SJCRH30 (cell line): ENCODE measurements at regions not wholly inside any gene's neighbourhood (a gene's known extent, or its start where the extent isn't known, plus 50 kb on each side); places are given as distances from the start of the nearest gene placed in this dataset.
"Not testable (repeated sequence)": the region's sequence is repeated elsewhere in the genome, so short reads cannot be mapped to it uniquely, and the experiment has no call there.

ENCODE experiments used
- DNase-seq, 2 experiments: peaks; one replicate each; pipeline ENCODE4 v3.0.0-alpha.2; 2015 to 2020
- H3K27ac ChIP-seq: fragments of 250-450 bp; sonication (Bioruptor Pico); 2 replicates; pipeline ENCODE4 v1.5.1; 2020; ENCODE audit warnings: mild to moderate bottlenecking, moderate library complexity
- H3K27me3 ChIP-seq: fragments of 250-450 bp; sonication (Bioruptor Pico); 2 replicates; pipeline ENCODE4 v1.5.1; 2020; ENCODE audit warnings: mild to moderate bottlenecking, moderate library complexity
- H3K36me3 ChIP-seq: fragments of 250-450 bp; sonication (Bioruptor Pico); 2 replicates; pipeline ENCODE4 v1.5.1; 2020; ENCODE audit warnings: mild to moderate bottlenecking, moderate library complexity
- H3K4me1 ChIP-seq: fragments of 250-450 bp; sonication (Bioruptor Pico); 2 replicates; pipeline ENCODE4 v1.5.1; 2020; ENCODE audit warnings: mild to moderate bottlenecking, moderate library complexity
- H3K4me3 ChIP-seq: fragments of 250-450 bp; sonication (Bioruptor Pico); 2 replicates; pipeline ENCODE4 v1.5.1; 2020; ENCODE audit warnings: mild to moderate bottlenecking, moderate library complexity
- H3K9me3 ChIP-seq: fragments of 250-450 bp; sonication (Bioruptor Pico); replicated peaks from 2 replicates; pipeline ENCODE4 v1.5.1; 2020; ENCODE audit warnings: mild to moderate bottlenecking, moderate library complexity

DNA sequence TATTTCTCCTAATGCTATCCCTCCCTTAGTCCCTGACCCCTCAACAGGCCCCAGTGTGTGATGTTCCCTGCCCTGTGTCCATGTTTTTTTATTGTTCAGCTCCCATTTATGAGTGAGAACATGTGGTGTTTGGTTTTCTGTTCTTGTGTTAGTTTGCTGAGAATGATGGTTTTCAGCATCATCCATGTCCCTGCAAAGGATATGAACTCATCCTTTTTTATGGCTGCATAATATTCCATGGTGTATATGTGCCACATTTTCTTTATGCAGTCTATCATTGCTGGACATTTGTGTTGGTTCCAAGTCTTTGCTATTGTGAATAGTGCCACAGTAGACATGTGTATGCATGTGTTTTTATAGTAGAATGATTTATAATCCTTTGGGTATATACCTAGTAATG lies 79.5 kb upstream of the PRL start:
- not testable (repeated sequence) for H3K36me3 ChIP-seq, DNase-seq, H3K9me3 ChIP-seq, H3K27ac ChIP-seq, H3K4me3 ChIP-seq, H3K27me3 ChIP-seq
- H3K4me1 ChIP-seq, result peaks cover 12% of the 10 kb centered on the region

DNA sequence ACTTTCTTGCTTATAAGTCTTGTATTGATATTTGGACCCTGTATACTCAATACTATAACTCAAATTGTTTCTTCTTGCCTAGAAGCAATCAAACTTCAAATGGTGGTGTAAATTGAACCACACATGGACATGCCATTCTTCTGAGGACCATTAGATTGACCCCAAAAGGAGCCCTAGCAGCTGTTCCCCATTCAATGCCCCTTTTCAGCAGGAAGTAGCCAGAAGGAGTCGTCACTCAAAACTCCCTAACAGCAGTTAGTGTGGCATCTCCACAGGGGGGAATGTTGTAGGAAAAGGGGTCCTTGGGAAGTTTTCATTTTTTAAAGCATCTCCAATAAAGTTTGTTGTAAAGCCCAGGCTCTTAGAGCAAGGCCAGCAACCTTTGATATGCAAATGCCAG lies 81.7 kb upstream of the PRL start:
- peak; percentile 69 to 83 for DNase-seq
- not testable (repeated sequence) for H3K36me3 ChIP-seq, H3K27me3 ChIP-seq, H3K4me3 ChIP-seq, H3K9me3 ChIP-seq
- H3K4me1 ChIP-seq, result peaks cover 12% of the 10 kb centered on the region
- H3K27ac ChIP-seq, result peak overlapping the region; percentile 82

DNA sequence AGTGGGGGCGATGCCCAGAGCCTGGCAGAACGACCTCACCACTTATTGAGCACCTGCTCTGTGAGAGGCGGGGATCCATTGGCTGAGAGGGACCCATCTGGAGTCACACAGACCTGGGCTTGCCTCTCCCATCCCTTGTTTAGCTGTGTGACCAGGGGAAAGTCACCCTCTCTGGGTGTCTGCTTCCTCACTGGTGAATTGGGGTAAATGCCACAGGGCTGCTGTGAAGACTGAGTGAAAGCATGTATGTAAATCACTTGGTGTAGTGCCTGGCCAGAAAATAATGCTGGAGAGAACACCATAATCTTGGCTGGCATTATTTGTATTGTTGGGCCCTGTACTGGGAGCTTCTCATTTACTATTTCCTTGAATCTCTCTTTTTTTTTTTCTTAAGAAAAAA lies 83.4 kb upstream of the PRL start:
- Histone ChIP-seq H3K27ac (no peak overlapping the region), H3K36me3 (no peaks in the 10 kb centered on the region), H3K9me3 (no peaks in the 10 kb centered on the region), H3K4me1 (peaks cover 12% of the 10 kb centered on the region), H3K27me3 (no peaks in the 10 kb centered on the region), H3K4me3 (no peak overlapping the region)
- DNase-seq, result no peak

DNA sequence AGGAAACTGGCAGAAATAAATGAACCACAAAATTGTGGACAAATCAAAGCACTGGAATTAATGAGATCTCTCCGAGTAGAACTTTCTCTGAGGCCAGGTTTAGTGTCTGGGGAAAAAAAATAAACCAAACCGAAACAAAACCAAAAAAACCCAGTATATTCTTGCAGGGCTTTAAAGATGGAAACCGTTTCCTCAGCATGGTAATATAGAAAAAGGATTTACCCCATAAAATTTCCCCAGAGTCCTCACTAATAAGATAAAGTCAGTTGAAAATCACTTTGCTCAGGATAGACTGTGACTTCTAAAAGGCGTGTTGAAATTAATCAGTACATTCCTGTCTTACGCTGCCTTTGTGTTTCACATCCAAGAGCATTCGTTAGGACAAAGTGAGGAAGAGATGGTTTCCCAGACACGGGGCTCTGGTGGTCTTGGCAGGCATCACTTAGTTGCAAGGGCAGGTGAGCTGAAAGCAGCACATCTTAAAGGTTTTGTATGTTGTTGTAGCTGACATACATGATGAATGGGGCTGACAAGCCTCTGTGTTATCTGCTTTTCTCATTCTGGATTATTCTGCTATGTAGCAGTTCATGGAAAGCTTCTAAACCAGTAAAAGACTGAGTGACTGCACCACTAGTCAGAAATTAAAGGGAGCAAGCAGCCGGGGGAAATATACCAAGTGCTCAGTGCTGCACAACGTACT lies 85.2 kb upstream of the PRL start:
- DNase-seq, result no peak
- Histone ChIP-seq H3K27me3 (no peaks in the 10 kb centered on the region), H3K9me3 (no peaks in the 10 kb centered on the region), H3K27ac (no peak overlapping the region), H3K4me3 (no peak overlapping the region), H3K4me1 (peaks cover 12% of the 10 kb centered on the region), H3K36me3 (no peaks in the 10 kb centered on the region)

DNA sequence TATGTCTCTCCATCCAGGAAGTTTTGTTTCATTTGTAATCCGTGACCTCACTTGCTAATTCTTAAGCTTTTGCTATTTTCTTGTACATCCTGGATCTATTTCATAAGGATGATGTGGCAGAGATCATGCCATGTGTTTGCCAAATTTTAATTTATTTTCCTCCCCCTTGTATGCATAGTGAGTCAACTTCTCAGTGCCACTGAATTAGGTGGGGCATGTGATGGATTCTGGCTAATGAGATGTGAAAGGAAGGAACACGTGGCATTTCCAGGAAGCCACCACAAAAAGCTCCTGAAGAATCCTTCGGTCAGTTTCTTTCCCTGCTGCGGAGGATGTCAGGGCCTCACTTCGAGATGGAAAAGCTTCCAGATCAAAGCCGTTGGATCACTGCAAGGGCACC lies 86.2 kb upstream of the PRL start:
- DNase-seq, result no peak
- Histone ChIP-seq H3K9me3 (no peaks in the 10 kb centered on the region), H3K4me3 (no peak overlapping the region), H3K27me3 (no peaks in the 10 kb centered on the region), H3K36me3 (no peaks in the 10 kb centered on the region), H3K27ac (no peak overlapping the region), H3K4me1 (peaks cover 12% of the 10 kb centered on the region)

DNA sequence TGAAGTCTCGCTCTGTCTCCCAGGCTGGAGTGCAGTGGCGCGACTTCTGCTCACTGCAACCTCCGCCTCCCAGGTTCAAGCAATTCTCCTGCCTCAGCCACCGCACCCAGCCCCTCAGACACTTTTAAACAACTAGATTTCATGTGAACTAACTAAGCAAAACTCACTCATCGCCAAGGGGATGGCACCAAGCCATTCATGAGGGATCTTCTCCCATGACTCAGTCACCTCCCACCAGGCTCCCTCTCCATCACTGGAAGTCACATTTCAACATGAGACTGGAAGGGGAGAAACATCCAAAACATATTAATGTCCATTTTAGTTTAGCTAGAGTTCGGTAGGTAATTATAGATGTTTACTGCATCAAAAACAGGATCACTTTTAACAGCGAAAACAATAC lies 95.9 kb upstream of the PRL start:
- H3K4me3 ChIP-seq, result no peak overlapping the region
- H3K36me3 ChIP-seq, result no peaks in the 10 kb centered on the region
- peaks cover 8% of the 10 kb centered on the region for H3K4me1 ChIP-seq
- no peak for DNase-seq
- H3K27ac ChIP-seq, result no peak overlapping the region
- no peaks in the 10 kb centered on the region for H3K27me3 ChIP-seq
- no peaks in the 10 kb centered on the region for H3K9me3 ChIP-seq

DNA sequence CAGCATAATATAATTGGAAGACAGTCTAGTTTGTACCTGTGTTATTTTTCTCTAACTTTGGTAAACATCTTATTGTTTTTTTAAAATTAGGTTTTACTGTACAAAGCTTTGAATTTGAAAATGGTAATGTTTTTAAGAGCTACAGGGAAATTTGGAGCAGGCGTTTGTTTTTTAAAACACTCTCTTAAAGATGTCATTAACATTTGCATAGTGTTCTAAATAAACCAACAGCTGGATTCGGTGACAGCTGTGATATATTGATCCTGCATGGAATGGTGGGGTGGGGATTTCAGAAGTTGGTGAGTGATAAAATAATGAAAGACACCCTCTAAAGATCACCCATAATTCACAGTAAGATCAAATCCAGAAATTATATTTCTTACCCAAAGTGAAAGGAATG lies 97.9 kb upstream of the PRL start:
- Histone ChIP-seq H3K36me3 (no peaks in the 10 kb centered on the region), H3K27ac (no peak overlapping the region), H3K9me3 (no peaks in the 10 kb centered on the region), H3K4me1 (peaks cover 8% of the 10 kb centered on the region), H3K27me3 (no peaks in the 10 kb centered on the region), H3K4me3 (no peak overlapping the region)
- DNase-seq, result no peak

DNA sequence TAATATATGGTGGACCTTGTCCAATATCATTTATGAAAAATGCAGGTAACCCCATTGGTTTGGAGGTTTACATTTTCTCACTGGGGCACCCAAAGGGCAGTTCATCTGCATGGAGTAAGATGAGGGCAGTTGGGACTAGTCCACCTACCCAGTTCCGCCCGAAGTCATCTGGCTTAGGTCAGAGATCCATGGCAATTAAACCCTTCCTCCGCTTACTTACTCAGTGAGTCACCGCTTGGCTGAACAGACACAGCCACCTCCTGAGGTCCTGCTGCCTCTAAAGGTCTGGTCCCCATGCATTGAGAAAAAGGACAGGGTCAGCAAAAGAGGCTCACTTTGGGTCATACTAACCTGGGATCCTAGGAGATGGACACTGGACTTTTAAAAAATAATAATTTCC lies 102.9 kb upstream of the PRL start:
- DNase-seq, result peak in 1 of 2 experiments; percentile 20

DNA sequence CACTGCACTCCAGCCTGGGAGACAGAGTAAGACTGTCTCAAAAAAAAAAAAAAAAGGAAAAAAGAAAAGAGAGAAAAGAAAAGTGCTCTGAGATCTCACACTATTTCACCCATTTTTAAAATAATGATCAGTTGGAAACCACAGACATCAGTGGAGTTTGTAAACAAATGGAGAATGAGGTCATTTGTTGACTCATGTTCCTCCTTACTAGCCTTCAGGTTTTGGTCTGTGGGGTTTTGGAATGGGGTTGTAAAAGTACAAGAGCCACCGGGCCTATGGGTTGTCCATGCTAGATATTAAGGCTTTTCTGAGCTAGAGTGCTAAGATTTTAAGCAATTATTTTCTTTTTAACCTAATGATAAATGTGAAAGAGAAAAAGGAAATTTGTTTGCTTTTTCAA lies 104.4 kb upstream of the PRL start:
- H3K27me3 ChIP-seq, result no peaks in the 10 kb centered on the region
- no peak for DNase-seq
- no peak overlapping the region for H3K4me3 ChIP-seq
- H3K4me1 ChIP-seq, result no peaks in the 10 kb centered on the region
- no peaks in the 10 kb centered on the region for H3K36me3 ChIP-seq
- no peaks in the 10 kb centered on the region for H3K9me3 ChIP-seq
- H3K27ac ChIP-seq, result no peak overlapping the region

More for the DNA sequence above, 102.9 kb upstream of the PRL start:
- Histone ChIP-seq H3K36me3 (no peaks in the 10 kb centered on the region), H3K27ac (no peak overlapping the region), H3K27me3 (no peaks in the 10 kb centered on the region), H3K4me3 (no peak overlapping the region), H3K9me3 (no peaks in the 10 kb centered on the region), H3K4me1 (peaks cover 8% of the 10 kb centered on the region)

DNA sequence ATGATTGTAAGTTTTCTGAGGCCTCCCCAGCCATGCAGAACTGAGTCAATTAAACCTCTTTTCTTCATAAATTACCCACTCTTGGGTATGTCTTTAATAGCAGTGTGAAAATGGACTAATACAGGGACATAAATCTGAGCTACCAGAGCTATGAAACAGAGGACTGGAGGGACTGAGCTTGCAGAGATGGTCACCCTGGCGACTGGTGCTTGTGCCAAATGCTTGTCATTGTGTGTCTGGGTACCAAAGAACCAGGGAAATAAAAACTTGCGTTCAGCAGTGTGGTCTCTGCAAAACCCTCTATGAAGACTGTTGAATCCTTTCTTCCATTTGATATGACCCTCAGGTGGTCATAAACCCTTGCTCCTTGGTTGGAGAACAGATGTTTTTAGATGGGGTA lies 105.1 kb upstream of the PRL start:
- Histone ChIP-seq H3K4me3 (no peak overlapping the region), H3K9me3 (no peaks in the 10 kb centered on the region), H3K36me3 (no peaks in the 10 kb centered on the region), H3K27me3 (no peaks in the 10 kb centered on the region), H3K27ac (no peak overlapping the region), H3K4me1 (no peaks in the 10 kb centered on the region)
- DNase-seq, result no peak

DNA sequence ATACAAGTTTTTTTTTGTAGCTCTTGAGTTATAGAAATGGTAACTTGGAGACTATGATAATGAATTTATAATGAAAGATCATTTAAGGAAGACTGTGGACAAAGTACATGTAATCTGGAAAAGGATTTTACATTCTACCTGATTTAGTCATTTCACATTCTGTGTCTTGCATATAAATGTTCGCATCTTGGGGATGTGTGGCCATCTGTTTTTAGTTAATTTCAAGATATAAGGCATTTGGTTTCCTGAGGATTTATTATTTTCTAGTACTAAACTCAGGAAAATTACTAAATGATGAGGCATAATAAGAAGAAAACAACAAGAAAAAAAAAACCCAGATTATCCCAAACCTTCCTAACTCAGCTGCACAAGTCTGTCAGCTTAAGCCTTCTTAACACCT lies 112.7 kb upstream of the PRL start:
- H3K9me3 ChIP-seq, result no peaks in the 10 kb centered on the region
- H3K27me3 ChIP-seq, result no peaks in the 10 kb centered on the region
- H3K4me1 ChIP-seq, result no peaks in the 10 kb centered on the region
- no peak overlapping the region for H3K27ac ChIP-seq
- DNase-seq, result no peak
- no peak overlapping the region for H3K4me3 ChIP-seq
- H3K36me3 ChIP-seq, result no peaks in the 10 kb centered on the region

DNA sequence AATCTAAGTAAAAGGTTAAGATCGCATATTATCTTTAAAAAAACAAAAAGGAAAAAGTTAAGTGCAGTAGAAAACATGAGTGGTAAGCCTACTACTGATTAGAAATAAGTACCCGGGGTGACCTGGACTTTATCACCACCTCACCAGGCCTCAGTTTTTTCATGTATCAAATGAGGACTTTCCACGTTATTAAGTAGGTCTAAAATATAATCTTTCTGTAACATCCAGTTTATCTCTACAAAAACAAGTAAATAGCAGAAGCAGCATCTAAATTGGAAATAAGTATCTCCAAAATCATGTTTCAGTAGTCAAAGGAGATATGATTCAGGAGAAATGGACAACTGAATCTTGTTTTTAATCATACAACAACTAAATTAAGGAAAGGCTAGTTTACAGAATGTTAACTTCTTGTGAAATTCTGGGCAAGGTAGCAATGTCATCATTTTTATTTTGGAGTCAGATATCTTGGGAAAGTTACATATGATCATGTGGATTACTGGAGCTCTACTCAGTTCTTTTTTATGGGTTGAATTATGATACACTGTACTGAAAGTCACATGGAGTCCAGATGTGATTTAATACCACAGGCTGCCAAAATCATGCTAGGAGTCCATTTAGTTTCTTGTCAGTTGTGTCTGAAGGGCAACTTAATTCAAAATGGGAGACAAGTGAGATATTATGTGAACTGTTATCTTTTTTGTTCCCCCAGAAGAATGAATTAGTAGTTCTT lies 114.7 kb upstream of the PRL start:
- DNase-seq, result no peak
- Histone ChIP-seq H3K27me3 (no peaks in the 10 kb centered on the region), H3K4me1 (no peaks in the 10 kb centered on the region), H3K9me3 (no peaks in the 10 kb centered on the region), H3K4me3 (no peak overlapping the region), H3K27ac (no peak overlapping the region), H3K36me3 (no peaks in the 10 kb centered on the region)

DNA sequence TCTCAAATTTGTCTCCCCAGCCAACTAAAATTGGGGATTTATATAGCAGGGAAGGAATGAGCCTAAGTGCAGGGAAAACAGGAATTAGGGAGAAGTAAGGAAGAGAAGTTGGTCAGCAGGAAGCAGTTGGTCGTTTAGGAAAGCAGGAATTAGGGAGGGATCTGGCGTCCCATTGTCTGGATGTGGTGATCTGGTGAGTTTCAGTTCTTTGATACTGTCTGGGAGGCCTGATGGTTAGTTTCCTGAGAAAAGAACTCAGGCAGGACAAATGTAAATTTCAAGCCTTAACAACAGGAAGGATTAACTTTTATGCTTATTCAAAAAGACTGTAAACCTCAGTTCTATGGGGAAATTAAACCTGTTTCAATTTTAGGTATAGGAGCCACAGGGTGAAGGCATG lies 116.2 kb upstream of the PRL start:
- Histone ChIP-seq H3K4me1 (no peaks in the 10 kb centered on the region), H3K27me3 (no peaks in the 10 kb centered on the region), H3K36me3 (no peaks in the 10 kb centered on the region), H3K4me3 (no peak overlapping the region), H3K27ac (no peak overlapping the region), H3K9me3 (no peaks in the 10 kb centered on the region)
- no peak for DNase-seq

DNA sequence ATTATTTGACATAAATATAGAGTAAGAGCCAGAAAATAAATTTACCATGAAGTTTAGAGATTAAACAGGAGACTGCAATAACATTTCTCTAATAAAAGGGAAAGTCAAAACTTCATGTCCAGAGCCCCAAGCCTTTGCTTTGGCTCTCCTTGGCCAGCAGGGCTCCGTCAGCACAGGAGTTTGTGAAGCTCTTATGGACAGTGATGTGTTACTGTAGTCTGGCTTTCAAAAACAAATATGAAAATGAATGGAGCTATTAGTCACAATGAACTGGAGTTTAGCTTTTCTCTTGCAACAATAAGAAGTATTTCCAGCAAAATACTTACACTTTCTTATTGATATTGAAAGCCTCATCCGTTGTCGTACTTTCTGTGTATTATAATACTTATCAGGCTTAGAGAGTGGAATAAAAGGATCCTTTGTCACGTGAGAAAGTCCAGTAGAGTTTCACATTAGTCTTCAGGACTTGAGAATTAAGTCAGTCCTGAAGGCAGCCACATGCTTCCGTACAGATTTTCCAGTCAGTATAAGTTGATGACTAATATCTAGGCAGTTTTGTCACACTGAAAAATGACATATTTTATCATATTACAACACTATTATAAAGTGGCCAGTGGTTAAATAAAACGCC lies 117.0 kb upstream of the PRL start:
- H3K9me3 ChIP-seq, result no peaks in the 10 kb centered on the region
- H3K36me3 ChIP-seq, result no peaks in the 10 kb centered on the region
- no peak for DNase-seq
- H3K27me3 ChIP-seq, result no peaks in the 10 kb centered on the region
- H3K27ac ChIP-seq, result no peak overlapping the region
- no peaks in the 10 kb centered on the region for H3K4me1 ChIP-seq
- no peak overlapping the region for H3K4me3 ChIP-seq

DNA sequence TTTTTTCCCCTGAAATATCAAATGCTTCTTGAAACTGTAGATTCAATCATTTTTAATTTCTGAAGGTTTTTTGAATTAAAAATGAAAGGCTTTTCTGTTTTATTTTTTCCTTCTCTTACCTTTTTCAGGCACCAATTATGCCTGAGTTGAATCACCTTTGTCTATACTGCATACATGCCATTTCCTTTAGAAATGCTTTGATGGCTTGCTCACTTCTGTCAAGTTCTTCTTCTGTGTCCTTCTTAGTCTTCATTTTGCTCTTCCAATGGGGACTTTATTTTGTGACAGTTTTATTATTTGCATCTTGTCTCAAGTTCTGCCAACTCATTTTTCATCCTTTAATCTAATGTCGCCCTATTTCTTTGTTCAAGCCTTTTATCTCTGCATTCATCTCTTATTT lies 121.9 kb upstream of the PRL start:
- no peak overlapping the region for H3K27ac ChIP-seq
- H3K4me3 ChIP-seq, result no peak overlapping the region
- H3K9me3 ChIP-seq, result no peaks in the 10 kb centered on the region
- no peak for DNase-seq
- no peaks in the 10 kb centered on the region for H3K36me3 ChIP-seq
- no peaks in the 10 kb centered on the region for H3K27me3 ChIP-seq
- H3K4me1 ChIP-seq, result no peaks in the 10 kb centered on the region

DNA sequence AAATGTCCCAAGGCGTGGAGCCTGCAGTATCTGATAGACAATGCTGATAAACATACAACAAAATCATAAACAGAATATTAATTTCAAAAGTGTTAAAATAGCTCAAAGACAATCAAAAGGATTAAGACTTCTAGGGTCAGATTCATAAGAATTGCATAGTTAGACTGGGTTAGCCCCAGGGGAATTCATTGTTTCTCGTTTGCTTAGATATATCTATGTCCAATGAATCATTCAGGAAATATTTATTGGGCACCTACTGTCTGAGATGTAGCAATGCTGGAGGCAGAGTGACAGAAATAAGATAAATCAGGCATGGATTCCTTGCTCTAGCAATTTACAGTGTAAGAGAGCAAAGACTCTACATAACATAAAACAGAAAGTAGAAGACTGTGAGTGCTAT lies 124.4 kb upstream of the PRL start:
- H3K36me3 ChIP-seq, result no peaks in the 10 kb centered on the region
- H3K4me1 ChIP-seq, result no peaks in the 10 kb centered on the region
- H3K27me3 ChIP-seq, result no peaks in the 10 kb centered on the region
- no peak for DNase-seq
- H3K9me3 ChIP-seq, result no peaks in the 10 kb centered on the region
- no peak overlapping the region for H3K27ac ChIP-seq
- no peak overlapping the region for H3K4me3 ChIP-seq
